H9 (cell line): ENCODE measurements at regions not wholly inside any gene's neighbourhood (a gene's known extent, or its start where the extent isn't known, plus 50 kb on each side); places are given as distances from the start of the nearest gene placed in this dataset.

Source experiments
- DNase-seq: peaks from one replicate; pipeline ENCODE4 v3.0.0-alpha.2; 2017
- H2AFZ ChIP-seq: one replicate; pipeline ENCODE4 v1.6.1; 2013; ENCODE audit warnings: mild to moderate bottlenecking, low read length, control low read depth, moderate library complexity
- H2AK5ac ChIP-seq: 2 replicates; pipeline ENCODE4 v1.6.1; 2013; ENCODE audit warnings: low read length, control low read depth, mixed read lengths; ENCODE audit not compliant: insufficient read length
- H2BK120ac ChIP-seq: one replicate; pipeline ENCODE4 v1.6.1; 2013; ENCODE audit warnings: low read depth, mild to moderate bottlenecking, low read length, control low read depth, inconsistent platforms; ENCODE audit not compliant: poor library complexity, severe bottlenecking
- H2BK12ac ChIP-seq: 2 replicates; pipeline ENCODE4 v1.6.1; 2013; ENCODE audit warnings: low read length, control low read depth, mixed read lengths, low read depth; ENCODE audit not compliant: insufficient read length
- H2BK15ac ChIP-seq: 2 replicates; pipeline ENCODE4 v1.6.1; 2013; ENCODE audit warnings: low read depth, low read length, control low read depth
- H2BK20ac ChIP-seq: one replicate; pipeline ENCODE4 v1.6.1; 2013; ENCODE audit warnings: low read depth, mild to moderate bottlenecking, low read length, control low read depth, inconsistent platforms; ENCODE audit not compliant: poor library complexity, severe bottlenecking
- H2BK5ac ChIP-seq: 2 replicates; pipeline ENCODE4 v1.6.1; 2013; ENCODE audit warnings: low read length, control low read depth, mixed read lengths; ENCODE audit not compliant: insufficient read length
- H3K14ac ChIP-seq: 2 replicates; pipeline ENCODE4 v1.6.1; 2013; ENCODE audit warnings: low read length, control low read depth; ENCODE audit not compliant: insufficient read depth
- H3K18ac ChIP-seq: 2 replicates; pipeline ENCODE4 v1.6.1; 2013; ENCODE audit warnings: low read depth, mild to moderate bottlenecking, mixed read lengths, low read length, control low read depth; ENCODE audit not compliant: insufficient read length
- H3K23ac ChIP-seq: 2 replicates; pipeline ENCODE4 v1.6.1; 2013; ENCODE audit warnings: low read length, control low read depth, mixed read lengths, low read depth; ENCODE audit not compliant: insufficient read length
- H3K23me2 ChIP-seq: 2 replicates; pipeline ENCODE4 v1.6.1; 2013; ENCODE audit warnings: low read depth, mild to moderate bottlenecking, mixed read lengths, low read length, control low read depth; ENCODE audit not compliant: insufficient read length, poor library complexity, severe bottlenecking
- H3K27ac ChIP-seq: 2 replicates; pipeline ENCODE4 v1.5.1; 2013; ENCODE audit warnings: low read length, control low read depth, mixed read lengths, low read depth; ENCODE audit not compliant: insufficient read length
- H3K27me3 ChIP-seq: 2 replicates; pipeline ENCODE4 v1.6.1; 2013; ENCODE audit warnings: low read length, control low read depth, inconsistent platforms; ENCODE audit not compliant: insufficient read depth
- H3K4ac ChIP-seq: 2 replicates; pipeline ENCODE4 v1.6.1; 2013; ENCODE audit warnings: low read depth, mild to moderate bottlenecking, control low read depth, inconsistent platforms, low read length, moderate library complexity
- H3K4me1 ChIP-seq: 2 replicates; pipeline ENCODE4 v1.6.1; 2013; ENCODE audit warnings: low read length, control low read depth, inconsistent platforms; ENCODE audit not compliant: insufficient read depth
- H3K4me2 ChIP-seq: 2 replicates; pipeline ENCODE4 v1.6.1; 2013; ENCODE audit warnings: low read length, control low read depth, mixed read lengths; ENCODE audit not compliant: insufficient read length, insufficient read depth
- H3K56ac ChIP-seq: 2 replicates; pipeline ENCODE4 v1.6.1; 2013; ENCODE audit warnings: low read depth, mild to moderate bottlenecking, mixed read lengths, low read length, control low read depth; ENCODE audit not compliant: insufficient read length
- H3K79me1 ChIP-seq: 2 replicates; pipeline ENCODE4 v1.6.1; 2013; ENCODE audit warnings: low read depth, mild to moderate bottlenecking, moderate library complexity, low read length, control low read depth, inconsistent platforms; ENCODE audit not compliant: insufficient read depth, poor library complexity, severe bottlenecking
- H3K79me2 ChIP-seq: 2 replicates; pipeline ENCODE4 v1.6.1; 2013; ENCODE audit warnings: low read length, control low read depth, inconsistent platforms; ENCODE audit not compliant: insufficient read depth
- H3K9ac ChIP-seq: 2 replicates; pipeline ENCODE4 v1.6.1; 2013; ENCODE audit warnings: low read length, control low read depth, mixed read lengths; ENCODE audit not compliant: insufficient read length; ENCODE audit errors: extremely low read depth
- H3K9me3 ChIP-seq: one replicate; pipeline ENCODE4 v1.6.1; 2013; ENCODE audit warnings: low read depth, low read length, inconsistent platforms; ENCODE audit not compliant: control insufficient read depth
- H3T11ph ChIP-seq: one replicate; pipeline ENCODE4 v1.6.1; 2013; ENCODE audit warnings: mild to moderate bottlenecking, low read length, control low read depth, inconsistent platforms
- H4K20me1 ChIP-seq: one replicate; pipeline ENCODE4 v1.6.1; 2013; ENCODE audit not compliant: control insufficient read depth, insufficient read length, insufficient read depth
- H4K5ac ChIP-seq: 2 replicates; pipeline ENCODE4 v1.6.1; 2013; ENCODE audit warnings: low read depth, mild to moderate bottlenecking, mixed read lengths, low read length, control low read depth; ENCODE audit not compliant: insufficient read length
- H4K8ac ChIP-seq: replicated peaks from 2 replicates; pipeline ENCODE4 v1.6.1; 2013; ENCODE audit warnings: low read length, control low read depth, mixed read lengths, low read depth; ENCODE audit not compliant: insufficient read length
- H4K91ac ChIP-seq: 2 replicates; pipeline ENCODE4 v1.6.1; 2013; ENCODE audit warnings: low read depth, mild to moderate bottlenecking, moderate library complexity, mixed read lengths, low read length, control low read depth; ENCODE audit not compliant: insufficient read length
- H3K27ac Mint-ChIP-seq, 3 experiments: 2 replicates in 2 of 3; 3 replicates in 1 of 3; pipeline ENCODE4 v1.8.0; 2020 to 2021; ENCODE audit warnings: mixed read lengths in 3 of 3, mild to moderate bottlenecking in 1 of 3, moderate library complexity in 1 of 3
- H3K27me3 Mint-ChIP-seq: 2 replicates; pipeline ENCODE4 v1.8.0; 2021; ENCODE audit warnings: low read depth, mild to moderate bottlenecking, moderate library complexity, mixed read lengths
- H3K36me3 Mint-ChIP-seq, 3 experiments: 2 replicates in 2 of 3; 3 replicates in 1 of 3; pipeline ENCODE4 v1.8.0; 2020 to 2021; ENCODE audit warnings: low read depth in 3 of 3, mixed read lengths in 3 of 3; ENCODE audit not compliant: insufficient read depth in 1 of 3
- H3K4me1 Mint-ChIP-seq, 2 experiments: 2 replicates each; pipeline ENCODE4 v1.8.0; 2020; ENCODE audit warnings: mixed read lengths in 2 of 2
- H3K4me3 Mint-ChIP-seq, 2 experiments: 2 replicates in 1 of 2; 3 replicates in 1 of 2; pipeline ENCODE4 v1.8.0; 2020 to 2021; ENCODE audit warnings: mild to moderate bottlenecking in 2 of 2, mixed read lengths in 2 of 2, moderate library complexity in 1 of 2
- H3K9me3 Mint-ChIP-seq, 2 experiments: 2 replicates in 1 of 2; 3 replicates in 1 of 2; pipeline ENCODE4 v1.8.0; 2020; ENCODE audit warnings: mild to moderate bottlenecking in 2 of 2, mixed read lengths in 2 of 2, moderate library complexity in 1 of 2
- CTCF ChIP-seq: fragments of 200-600 bp; sonication (generic); conservative IDR thresholded peaks from 3 replicates; pipeline ENCODE4 v1.8.0; 2021; ENCODE audit warnings: antibody characterized with exemption, mild to moderate bottlenecking

GRCh38 chr7:125804273-125804672, 874.6 kb upstream of the POT1 start:
- H2BK20ac ChIP-seq: no peak overlapping the region
- no peak overlapping the region for H2BK15ac ChIP-seq
- H3K23ac ChIP-seq: no peak overlapping the region
- H3K9ac ChIP-seq: no peak overlapping the region
- no peak overlapping the region for H2AK5ac ChIP-seq
- Mint-ChIP-seq H3K27ac (no peak overlapping the region), H3K4me3 (no peak overlapping the region), H3K9me3 (no peaks in the 10 kb centered on the region), H3K36me3 (no peaks in the 10 kb centered on the region; a peak in 1 of 7 replicates), H3K27me3 (no peaks in the 10 kb centered on the region), H3K4me1 (no peaks in the 10 kb centered on the region)
- no peak overlapping the region for H3K18ac ChIP-seq
- H4K20me1 ChIP-seq: no peaks in the 10 kb centered on the region
- no peaks in the 10 kb centered on the region for H3K79me2 ChIP-seq
- no peak overlapping the region for H4K91ac ChIP-seq
- H2BK120ac ChIP-seq: no peak overlapping the region
- no peak for DNase-seq
- no peak overlapping the region for H3K14ac ChIP-seq
- H3K9me3 ChIP-seq: no peaks in the 10 kb centered on the region
- H3K4me1 ChIP-seq: no peaks in the 10 kb centered on the region
- no peaks in the 10 kb centered on the region for H3K27me3 ChIP-seq
- no peak overlapping the region for H4K5ac ChIP-seq
- H3K4ac ChIP-seq: no peak overlapping the region
- no peaks in the 10 kb centered on the region for H3K79me1 ChIP-seq
- H3K27ac ChIP-seq: no peak overlapping the region
- no peak overlapping the region for H3K4me2 ChIP-seq
- H3T11ph ChIP-seq: no peak overlapping the region
- H2BK12ac ChIP-seq: no peak overlapping the region
- H2AFZ ChIP-seq: no peak overlapping the region
- no peak overlapping the region for H4K8ac ChIP-seq
- H3K56ac ChIP-seq: no peak overlapping the region
- no peaks in the 10 kb centered on the region for H3K23me2 ChIP-seq
- no peak overlapping the region for H2BK5ac ChIP-seq
- no peak for TF ChIP-seq CTCF
